ENCODE measurements at regions not wholly inside any gene's neighbourhood (a gene's known extent, or its start where the extent isn't known, plus 50 kb on each side); places are given as distances from the start of the nearest gene placed in this dataset.

DNA sequence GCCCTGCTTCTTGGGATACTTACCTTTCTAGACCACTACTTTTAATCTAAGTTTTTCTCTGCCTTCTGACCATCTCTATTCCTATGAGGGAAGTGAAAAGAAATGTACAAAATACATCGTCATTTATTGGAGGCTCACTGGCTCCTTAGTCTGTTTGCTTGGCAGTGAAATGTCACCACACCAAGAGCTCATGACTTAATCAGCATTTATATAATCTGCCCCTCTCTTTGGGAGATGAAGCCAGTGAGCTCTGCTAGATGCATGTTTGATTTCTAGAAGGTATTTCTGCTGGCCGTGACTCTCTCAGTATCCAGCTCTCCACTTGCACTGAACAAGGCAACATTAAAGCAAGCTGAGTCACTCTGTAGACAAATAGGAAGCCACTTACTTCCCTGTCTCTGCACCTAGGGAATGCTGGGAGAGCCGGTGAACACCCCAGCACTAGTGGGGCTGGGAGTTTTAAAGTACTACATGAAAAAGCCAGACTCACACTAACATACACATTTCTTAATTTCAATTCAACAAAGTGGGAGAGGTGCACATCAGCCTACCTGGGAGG is 79.1 kb downstream of the MID1IP1 start:
- no peak for DNase-seq
- intact Hi-C loops (cut with DNase I), result no loop called here
- Histone ChIP-seq H3K4me3 (replicated peaks in 1 of 3) (no peak overlapping the region), H3K36me3 (no peaks in the 10 kb centered on the region), H3K27ac (no peak overlapping the region), H3K9me3 (no peaks in the 10 kb centered on the region), H3K4me1 (no peaks in the 10 kb centered on the region), H3K27me3 (no peaks in the 10 kb centered on the region)
- 48 to 61% methylated on average over 3 of the region's 3 CpGs for WGBS, 2 donors
- TF ChIP-seq, protein P1, sequence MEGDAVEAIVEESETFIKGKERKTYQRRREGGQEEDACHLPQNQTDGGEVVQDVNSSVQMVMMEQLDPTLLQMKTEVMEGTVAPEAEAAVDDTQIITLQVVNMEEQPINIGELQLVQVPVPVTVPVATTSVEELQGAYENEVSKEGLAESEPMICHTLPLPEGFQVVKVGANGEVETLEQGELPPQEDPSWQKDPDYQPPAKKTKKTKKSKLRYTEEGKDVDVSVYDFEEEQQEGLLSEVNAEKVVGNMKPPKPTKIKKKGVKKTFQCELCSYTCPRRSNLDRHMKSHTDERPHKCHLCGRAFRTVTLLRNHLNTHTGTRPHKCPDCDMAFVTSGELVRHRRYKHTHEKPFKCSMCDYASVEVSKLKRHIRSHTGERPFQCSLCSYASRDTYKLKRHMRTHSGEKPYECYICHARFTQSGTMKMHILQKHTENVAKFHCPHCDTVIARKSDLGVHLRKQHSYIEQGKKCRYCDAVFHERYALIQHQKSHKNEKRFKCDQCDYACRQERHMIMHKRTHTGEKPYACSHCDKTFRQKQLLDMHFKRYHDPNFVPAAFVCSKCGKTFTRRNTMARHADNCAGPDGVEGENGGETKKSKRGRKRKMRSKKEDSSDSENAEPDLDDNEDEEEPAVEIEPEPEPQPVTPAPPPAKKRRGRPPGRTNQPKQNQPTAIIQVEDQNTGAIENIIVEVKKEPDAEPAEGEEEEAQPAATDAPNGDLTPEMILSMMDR (IDR thresholded peaks at IDR 0.05), result no peak
- no peak for TF ChIP-seq POLR2A (IDR thresholded peaks at IDR 0.05)

DNA sequence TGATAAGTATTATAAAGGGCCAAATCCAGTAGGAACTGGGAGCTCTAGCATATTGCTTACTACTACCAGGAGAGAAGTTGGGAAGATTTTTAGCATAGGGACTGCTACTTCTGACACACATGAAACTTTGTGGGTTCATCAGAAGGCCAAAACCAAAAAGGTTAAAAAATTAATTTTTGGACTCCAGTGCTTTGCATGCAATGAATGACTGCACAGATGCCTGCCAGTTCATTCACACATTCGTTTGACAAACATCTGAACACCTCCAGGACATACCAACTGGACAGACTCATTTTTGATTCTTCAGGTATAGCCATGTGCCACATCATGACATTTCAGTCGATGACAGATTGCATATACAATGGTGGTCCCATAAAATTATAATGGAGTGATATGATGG is 79.8 kb downstream of the MID1IP1 start:
- no peak for TF ChIP-seq POLR2A (IDR thresholded peaks at IDR 0.05)
- TF ChIP-seq, protein P1 (IDR thresholded peaks at IDR 0.05), result no peak
- no peak overlapping the region for H3K4me3 ChIP-seq (replicated peaks in 1 of 3)
- intact Hi-C loops (cut with DNase I), result no loop called here

DNA sequence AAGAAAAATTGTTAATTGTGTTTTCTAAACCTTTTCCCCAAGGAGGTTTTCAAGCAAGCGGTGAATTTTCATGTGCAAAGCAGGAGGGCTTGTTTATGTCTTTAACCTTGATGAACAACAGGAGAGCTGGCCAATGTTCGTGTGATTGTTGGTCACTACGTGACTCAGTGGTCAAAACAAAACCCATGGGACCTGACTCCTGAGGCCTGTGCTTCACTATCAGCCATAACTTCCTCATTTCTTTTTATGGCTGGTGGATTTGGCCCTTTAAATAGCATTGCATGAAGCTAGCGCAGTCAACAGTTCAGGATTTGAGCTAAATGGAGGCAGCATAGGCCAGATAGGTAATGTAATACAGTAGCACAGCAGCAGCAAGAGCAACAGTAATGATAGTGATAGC is 80.5 kb downstream of the MID1IP1 start:
- intact Hi-C loops (cut with DNase I), result no loop called here
- 84 to 89% methylated on average over 4 of the region's 4 CpGs for WGBS, 2 donors
- DNase-seq, result no peak
- H3K36me3 ChIP-seq, result no peaks in the 10 kb centered on the region
- no peaks in the 10 kb centered on the region for H3K4me1 ChIP-seq
- H3K27ac ChIP-seq, result no peak overlapping the region
- H3K4me3 ChIP-seq (replicated peaks in 1 of 3), result no peak overlapping the region
- no peaks in the 10 kb centered on the region for H3K9me3 ChIP-seq
- TF ChIP-seq, protein P1 (IDR thresholded peaks at IDR 0.05), result no peak
- no peak for TF ChIP-seq POLR2A (IDR thresholded peaks at IDR 0.05)
- H3K27me3 ChIP-seq, result no peaks in the 10 kb centered on the region

More for the DNA sequence above, 79.8 kb downstream of the MID1IP1 start:
- DNase-seq, result no peak
- no peaks in the 10 kb centered on the region for H3K9me3 ChIP-seq
- no peaks in the 10 kb centered on the region for H3K27me3 ChIP-seq
- no peak overlapping the region for H3K27ac ChIP-seq
- H3K4me1 ChIP-seq, result no peaks in the 10 kb centered on the region
- no peaks in the 10 kb centered on the region for H3K36me3 ChIP-seq
- WGBS, 2 donors, result 92 to 95% methylated on average over 2 of the region's 2 CpGs

DNA sequence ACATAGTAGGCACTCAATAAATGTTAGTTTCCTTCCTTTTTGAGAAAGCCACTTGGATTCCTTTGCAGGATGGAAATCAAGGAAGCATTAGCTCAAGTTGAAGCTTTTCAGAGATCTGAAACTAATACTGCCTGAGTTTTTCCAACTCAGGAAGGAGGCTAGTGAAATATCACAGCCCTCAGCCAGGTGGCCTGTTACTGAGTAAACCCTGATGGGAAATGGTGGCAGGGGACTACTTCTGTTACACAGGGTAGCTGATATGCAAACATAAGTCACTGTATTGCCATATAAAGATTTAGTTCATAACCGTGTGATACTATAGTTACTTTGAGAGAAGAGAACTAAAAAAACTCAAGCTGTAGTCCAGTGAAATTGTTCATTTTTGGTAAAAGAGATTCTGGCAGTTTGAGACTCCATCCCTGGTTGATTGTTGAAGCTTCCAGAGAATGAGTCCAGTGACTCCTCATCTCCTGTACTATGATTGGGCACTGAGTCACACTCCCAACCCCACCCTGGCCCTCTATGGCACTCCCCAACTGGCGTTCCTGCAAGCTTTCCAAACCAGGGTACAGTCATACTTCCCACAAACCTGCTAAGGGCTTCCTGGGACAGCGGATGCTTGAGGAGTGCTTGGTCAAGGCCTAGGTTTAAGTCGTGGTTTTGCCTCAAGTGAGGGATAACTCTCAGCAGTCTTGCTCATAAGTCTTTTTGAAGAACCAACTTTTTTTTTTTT is 81.8 kb downstream of the MID1IP1 start:
- DNase-seq, result no peak
- no peaks in the 10 kb centered on the region for H3K9me3 ChIP-seq
- no peak overlapping the region for H3K27ac ChIP-seq
- no peak for TF ChIP-seq POLR2A (IDR thresholded peaks at IDR 0.05)
- TF ChIP-seq, protein P1 (IDR thresholded peaks at IDR 0.05), result no peak
- H3K36me3 ChIP-seq, result no peaks in the 10 kb centered on the region
- 90% methylated on average over 3 to 4 of the region's 4 CpGs for WGBS, 2 donors
- no peak overlapping the region for H3K4me3 ChIP-seq (replicated peaks in 1 of 3)
- intact Hi-C loops (cut with DNase I), result no loop called here
- H3K4me1 ChIP-seq, result no peaks in the 10 kb centered on the region
- no peaks in the 10 kb centered on the region for H3K27me3 ChIP-seq

DNA sequence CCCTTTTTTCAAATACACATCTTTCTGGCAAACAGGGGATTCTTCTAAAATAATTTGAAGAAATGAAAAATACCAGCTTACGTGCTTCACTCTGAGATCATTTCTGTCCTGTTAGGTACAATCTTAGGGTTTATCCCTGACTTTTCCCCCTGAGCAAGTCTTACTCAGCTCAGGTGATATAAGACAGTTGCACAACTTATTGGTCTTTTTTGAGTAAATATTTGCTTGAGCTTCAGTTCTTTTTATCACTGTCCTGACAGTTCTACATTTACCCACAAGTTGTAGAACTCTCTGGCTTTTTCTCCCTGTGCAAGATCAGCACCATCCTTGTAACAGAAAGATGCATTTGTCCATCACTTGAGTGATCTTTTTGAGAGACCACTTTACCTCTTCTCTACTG is 84.9 kb downstream of the MID1IP1 start:
- WGBS, 2 donors, result 100% methylated on average over 1 of the region's 1 CpG
- TF ChIP-seq, protein P1 (IDR thresholded peaks at IDR 0.05), result no peak
- TF ChIP-seq POLR2A (IDR thresholded peaks at IDR 0.05), result no peak
- H3K9me3 ChIP-seq, result no peaks in the 10 kb centered on the region
- H3K27me3 ChIP-seq, result no peaks in the 10 kb centered on the region
- no peak for DNase-seq
- no peak overlapping the region for H3K4me3 ChIP-seq (replicated peaks in 1 of 3)
- H3K36me3 ChIP-seq, result no peaks in the 10 kb centered on the region
- intact Hi-C loops (cut with DNase I), result no loop called here
- H3K27ac ChIP-seq, result no peak overlapping the region
- H3K4me1 ChIP-seq, result no peaks in the 10 kb centered on the region

All from thyroid gland (tissue), 4 donors.